ENCODE measurements at regions not wholly inside any gene's neighbourhood (a gene's known extent, or its start where the extent isn't known, plus 50 kb on each side); places are given as distances from the start of the nearest gene placed in this dataset.

DNA sequence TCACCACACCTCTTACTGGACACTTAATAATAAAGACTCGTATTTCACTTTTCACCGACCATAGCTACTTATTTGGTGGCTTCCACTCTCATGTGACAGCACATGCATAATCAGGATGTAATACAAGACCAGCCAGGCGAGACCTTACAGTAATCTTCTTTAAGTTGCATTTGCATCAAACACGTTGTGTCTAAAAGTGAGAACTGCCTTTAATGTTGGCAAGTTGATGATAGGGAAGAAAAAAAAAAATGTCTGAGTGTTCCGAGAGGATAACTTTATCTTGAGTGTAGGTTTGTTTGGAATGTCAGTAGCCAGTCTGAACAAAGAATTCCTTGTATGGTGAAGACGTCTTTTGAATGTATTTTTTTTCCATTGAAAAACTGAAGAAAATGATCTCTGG, 440.4 kb downstream of the ADAMTS20 start:
- TF ChIP-seq EZH2phosphoT487 (IDR thresholded peaks at IDR 0.05) (no peak), EZH2 (IDR thresholded peaks at IDR 0.05) (no peak)
- TF ChIP-seq, protein P1, sequence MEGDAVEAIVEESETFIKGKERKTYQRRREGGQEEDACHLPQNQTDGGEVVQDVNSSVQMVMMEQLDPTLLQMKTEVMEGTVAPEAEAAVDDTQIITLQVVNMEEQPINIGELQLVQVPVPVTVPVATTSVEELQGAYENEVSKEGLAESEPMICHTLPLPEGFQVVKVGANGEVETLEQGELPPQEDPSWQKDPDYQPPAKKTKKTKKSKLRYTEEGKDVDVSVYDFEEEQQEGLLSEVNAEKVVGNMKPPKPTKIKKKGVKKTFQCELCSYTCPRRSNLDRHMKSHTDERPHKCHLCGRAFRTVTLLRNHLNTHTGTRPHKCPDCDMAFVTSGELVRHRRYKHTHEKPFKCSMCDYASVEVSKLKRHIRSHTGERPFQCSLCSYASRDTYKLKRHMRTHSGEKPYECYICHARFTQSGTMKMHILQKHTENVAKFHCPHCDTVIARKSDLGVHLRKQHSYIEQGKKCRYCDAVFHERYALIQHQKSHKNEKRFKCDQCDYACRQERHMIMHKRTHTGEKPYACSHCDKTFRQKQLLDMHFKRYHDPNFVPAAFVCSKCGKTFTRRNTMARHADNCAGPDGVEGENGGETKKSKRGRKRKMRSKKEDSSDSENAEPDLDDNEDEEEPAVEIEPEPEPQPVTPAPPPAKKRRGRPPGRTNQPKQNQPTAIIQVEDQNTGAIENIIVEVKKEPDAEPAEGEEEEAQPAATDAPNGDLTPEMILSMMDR (IDR thresholded peaks at IDR 0.05), result no peak
